H7 (cell line): ENCODE measurements at regions not wholly inside any gene's neighbourhood (a gene's known extent, or its start where the extent isn't known, plus 50 kb on each side); places are given as distances from the start of the nearest gene placed in this dataset.
"Not testable (repeated sequence)": the region's sequence is repeated elsewhere in the genome, so short reads cannot be mapped to it uniquely, and the experiment has no call there.

Experiments used
- DNase-seq: peaks from one replicate; pipeline ENCODE4 v3.0.0; 2012
- H3K27me3 ChIP-seq: 2 replicates; pipeline ENCODE4 v1.6.0; 2011; ENCODE audit warnings: mild to moderate bottlenecking, low read length; ENCODE audit not compliant: control insufficient read depth, insufficient read depth
- H3K36me3 ChIP-seq: replicated peaks from 2 replicates; pipeline ENCODE4 v1.5.1; 2011; ENCODE audit warnings: low read length; ENCODE audit not compliant: control insufficient read depth, insufficient read depth
- H3K4me3 ChIP-seq: 2 replicates; pipeline ENCODE4 v1.5.1; 2011; ENCODE audit warnings: low read depth, mild to moderate bottlenecking, control low read depth, low read length, moderate library complexity; ENCODE audit not compliant: insufficient read depth

DNA sequence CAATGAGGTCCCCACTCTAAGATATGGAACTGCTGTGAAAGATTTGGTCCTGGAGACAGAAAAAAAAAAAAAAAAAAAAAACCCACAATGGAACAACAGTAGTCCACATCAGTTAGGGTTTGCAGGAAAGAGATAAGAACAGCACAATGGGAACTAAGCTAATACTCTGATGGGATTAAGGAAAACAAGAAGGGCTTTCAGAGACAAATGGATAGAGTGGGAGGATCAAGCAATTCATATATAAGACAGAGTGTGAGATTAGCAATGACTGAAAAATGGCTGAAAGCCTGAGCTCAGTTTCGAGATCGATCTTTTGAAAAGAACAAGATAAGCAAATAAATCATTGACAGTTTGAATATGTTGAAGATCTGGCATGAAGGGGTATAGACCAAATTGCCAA lies 188.4 kb upstream of the TRPC5 start:
- Histone ChIP-seq H3K36me3 (no peaks in the 10 kb centered on the region), H3K4me3 (no peak overlapping the region), H3K27me3 (no peaks in the 10 kb centered on the region)
- no peak for DNase-seq

DNA sequence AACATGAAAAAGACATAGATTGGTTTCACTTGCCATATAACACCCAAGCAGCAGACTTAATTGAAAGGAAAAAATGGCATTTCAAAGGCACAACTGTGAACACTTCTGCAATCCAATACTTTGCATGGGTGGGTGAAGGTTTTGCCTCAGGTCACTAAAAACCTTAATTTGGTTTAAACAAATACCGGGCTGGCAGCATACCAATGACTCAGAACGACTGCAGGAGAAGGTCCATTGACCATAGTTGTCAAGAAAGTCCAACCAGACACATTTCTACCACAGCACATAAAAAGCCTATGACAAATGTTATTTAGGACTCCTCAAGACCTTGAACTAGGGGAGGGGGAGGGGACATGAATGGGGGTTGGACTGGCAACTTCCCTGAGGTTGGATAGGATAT lies 183.6 kb upstream of the TRPC5 start:
- Histone ChIP-seq H3K4me3 (no peak overlapping the region), H3K27me3 (no peaks in the 10 kb centered on the region), H3K36me3 (no peaks in the 10 kb centered on the region)
- DNase-seq = no peak

DNA sequence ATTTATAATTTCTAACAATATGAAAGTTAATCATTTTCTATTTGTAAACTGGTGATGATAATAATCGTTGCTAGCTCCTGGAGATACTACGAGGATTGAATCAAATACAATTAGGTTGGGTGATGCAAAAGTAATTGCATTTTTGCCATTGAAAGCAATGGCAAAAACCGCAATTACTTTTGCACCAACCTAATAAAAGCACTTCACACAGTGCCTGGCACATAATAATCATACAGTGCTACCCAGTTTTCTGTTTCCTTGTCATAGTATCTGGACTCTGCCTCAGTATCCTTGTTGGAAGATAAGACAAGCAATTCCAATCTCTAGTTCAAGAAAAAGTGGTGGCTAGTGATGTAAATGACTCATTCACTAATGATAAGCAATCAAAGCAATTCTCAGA lies 176.8 kb upstream of the TRPC5 start:
- no peaks in the 10 kb centered on the region for H3K36me3 ChIP-seq
- no peaks in the 10 kb centered on the region for H3K27me3 ChIP-seq
- DNase-seq = no peak
- H3K4me3 ChIP-seq = no peak overlapping the region

DNA sequence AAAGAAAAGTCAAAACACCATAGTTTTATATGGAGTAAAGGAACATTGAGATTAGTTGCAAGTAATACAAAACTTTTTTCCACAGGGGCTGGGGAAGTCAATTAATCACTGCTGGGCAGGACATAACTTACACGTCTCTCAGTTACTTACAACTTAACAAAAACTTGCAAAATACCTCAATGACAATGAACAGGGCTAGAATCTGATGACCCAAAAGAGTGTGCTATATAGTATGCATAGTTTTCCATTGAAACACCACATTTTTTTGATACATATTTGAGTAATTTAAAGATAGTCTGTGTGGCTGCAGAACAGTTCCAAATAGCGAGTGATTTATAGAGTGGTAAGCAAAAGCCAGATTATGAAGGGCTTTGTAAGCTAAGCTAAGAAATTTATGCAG lies 172.3 kb upstream of the TRPC5 start:
- no peaks in the 10 kb centered on the region for H3K27me3 ChIP-seq
- DNase-seq = no peak
- H3K4me3 ChIP-seq = no peak overlapping the region
- H3K36me3 ChIP-seq = no peaks in the 10 kb centered on the region

DNA sequence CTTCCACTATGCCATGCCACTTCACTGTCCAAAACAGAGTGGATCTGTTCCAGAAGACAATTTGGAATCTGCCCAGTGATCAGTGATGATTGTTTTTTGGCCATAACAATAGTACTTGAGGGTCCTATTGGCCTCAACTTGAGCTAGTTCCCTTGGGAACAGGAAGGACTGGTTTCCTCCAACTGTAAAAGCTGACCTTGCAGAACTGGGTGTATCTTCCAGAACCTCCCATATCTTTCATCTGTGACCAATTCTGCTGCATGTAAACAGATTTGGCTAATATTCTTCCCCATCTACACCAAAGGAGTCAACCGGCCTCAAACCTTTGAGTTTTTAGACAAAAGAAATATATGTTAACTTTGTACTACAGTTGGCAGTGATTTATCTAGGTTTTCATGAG lies 165.1 kb upstream of the TRPC5 start:
- Histone ChIP-seq H3K27me3 (no peaks in the 10 kb centered on the region), H3K4me3 (no peak overlapping the region), H3K36me3 (no peaks in the 10 kb centered on the region)
- DNase-seq = no peak

DNA sequence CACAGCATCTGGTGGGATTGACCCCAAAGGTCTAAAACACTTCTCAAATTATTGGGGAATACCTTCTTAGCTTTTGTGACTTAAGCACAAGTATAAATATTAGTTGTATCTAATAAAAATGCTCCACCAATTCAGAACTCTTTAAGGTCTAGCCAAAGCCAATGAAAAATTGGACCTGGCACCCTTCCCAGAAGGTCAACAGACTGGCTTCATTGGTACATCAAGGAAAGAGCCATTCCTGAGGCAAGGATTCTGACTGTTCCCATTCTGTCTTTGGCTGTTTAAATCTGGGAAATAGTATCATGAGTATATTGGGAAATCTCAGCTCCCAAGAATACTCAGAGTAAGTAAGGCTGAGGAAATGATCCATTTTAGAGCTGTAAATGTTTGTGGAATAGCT lies 153.0 kb upstream of the TRPC5 start:
- H3K4me3 ChIP-seq = no peak overlapping the region
- no peaks in the 10 kb centered on the region for H3K27me3 ChIP-seq
- no peaks in the 10 kb centered on the region for H3K36me3 ChIP-seq
- no peak for DNase-seq

DNA sequence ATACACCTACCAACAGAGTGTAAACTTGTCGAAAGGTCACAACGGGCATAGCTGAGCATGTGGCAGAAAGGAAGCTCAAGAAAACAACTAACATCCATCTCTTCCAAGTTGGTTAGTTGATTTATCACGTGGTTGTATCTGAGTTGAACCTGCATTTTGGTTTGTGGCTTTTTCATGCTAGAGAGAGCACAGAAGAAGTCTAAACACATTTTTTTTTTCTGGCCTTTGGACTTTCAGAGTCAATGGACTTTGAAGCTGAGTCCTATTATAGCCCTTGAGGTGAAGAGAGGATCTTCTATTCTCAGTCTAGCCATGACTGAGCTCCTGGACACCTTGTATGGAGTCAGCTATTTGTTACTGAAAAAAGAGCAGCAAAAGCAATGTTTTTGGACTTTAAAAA lies 150.6 kb upstream of the TRPC5 start:
- DNase-seq = no peak
- H3K27me3 ChIP-seq = no peaks in the 10 kb centered on the region
- H3K36me3 ChIP-seq = no peaks in the 10 kb centered on the region
- no peak overlapping the region for H3K4me3 ChIP-seq

DNA sequence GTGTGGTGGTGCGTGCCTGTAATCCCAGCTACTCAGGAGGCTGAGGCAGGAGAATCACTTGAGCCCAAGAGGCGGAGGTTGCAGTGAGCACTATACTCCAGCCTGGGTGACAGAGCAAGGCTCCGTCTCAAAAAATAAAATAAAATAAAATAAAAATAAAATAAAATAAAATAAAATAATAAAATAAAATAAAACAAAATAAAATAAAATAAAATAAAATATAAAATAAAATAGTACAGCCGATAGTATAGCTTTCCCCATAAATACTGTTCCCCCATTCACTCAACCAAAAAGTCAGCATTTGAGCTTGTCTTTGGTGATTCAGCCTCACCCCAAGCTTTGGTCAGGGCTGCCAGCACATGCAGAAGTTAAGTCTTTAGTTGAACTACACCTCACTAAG lies 144.2 kb upstream of the TRPC5 start:
- DNase-seq, H3K36me3 ChIP-seq, H3K4me3 ChIP-seq, H3K27me3 ChIP-seq: not testable (repeated sequence)

DNA sequence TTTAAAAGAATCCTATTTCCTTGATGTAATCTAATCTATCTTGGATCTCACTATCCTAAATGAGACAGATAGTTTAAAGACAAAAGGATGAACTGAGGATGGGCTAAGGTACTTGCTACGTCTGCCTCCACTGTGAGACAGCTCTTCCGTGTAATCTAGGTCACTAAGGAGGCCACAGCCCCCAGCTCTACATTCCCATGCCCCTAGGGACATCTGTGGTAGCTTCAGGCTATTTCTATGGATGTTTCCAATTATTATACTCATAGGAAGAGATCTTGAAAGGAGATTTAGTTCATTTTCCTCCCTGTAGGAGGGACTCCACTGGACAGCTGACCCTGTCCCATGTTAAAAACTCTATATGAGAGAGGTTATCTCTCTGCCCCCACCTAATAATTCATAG lies 140.8 kb upstream of the TRPC5 start:
- Histone ChIP-seq H3K36me3 (no peaks in the 10 kb centered on the region), H3K4me3 (no peak overlapping the region), H3K27me3 (no peaks in the 10 kb centered on the region)
- no peak for DNase-seq

DNA sequence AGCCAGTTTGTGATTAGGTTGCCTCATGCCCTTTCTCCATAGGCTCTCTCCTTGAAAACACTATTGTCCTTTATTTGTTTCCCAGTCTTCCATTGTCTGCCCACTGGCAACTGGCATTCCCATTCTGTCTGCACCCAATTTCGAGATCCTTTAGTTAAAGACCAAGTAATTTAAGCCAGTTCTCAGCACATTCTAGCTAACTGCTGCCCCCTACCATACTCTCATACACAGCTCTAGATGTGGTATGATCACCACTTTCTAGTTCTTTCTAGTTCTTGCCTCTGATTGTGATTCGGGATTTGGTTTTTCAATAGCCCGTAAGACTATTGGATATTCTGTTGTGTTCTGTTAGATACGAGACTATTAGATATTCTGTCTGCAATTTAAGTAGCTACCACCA lies 135.8 kb upstream of the TRPC5 start:
- no peaks in the 10 kb centered on the region for H3K27me3 ChIP-seq
- peak; percentile 24 for DNase-seq
- no peak overlapping the region for H3K4me3 ChIP-seq
- no peaks in the 10 kb centered on the region for H3K36me3 ChIP-seq

DNA sequence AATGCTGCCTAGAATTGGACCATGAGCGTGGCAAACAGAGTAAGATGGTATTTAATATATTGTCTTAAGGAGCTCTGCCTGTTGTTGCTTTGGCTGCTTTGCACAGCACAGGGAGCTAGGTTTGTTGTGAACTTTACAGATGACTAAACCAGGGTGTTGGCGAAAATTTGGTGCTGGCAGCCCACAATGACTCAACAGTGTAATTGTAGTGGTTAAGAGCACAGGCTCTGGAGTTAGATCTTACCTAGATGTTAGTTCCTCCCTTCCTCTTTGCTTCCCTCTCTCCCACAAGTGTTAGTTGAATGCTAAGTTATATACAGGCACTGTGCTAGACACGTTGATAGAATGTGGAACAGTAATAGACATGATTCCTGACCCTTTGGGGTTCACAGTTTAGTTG lies 128.9 kb upstream of the TRPC5 start:
- Histone ChIP-seq H3K27me3 (no peaks in the 10 kb centered on the region), H3K4me3 (no peak overlapping the region), H3K36me3 (no peaks in the 10 kb centered on the region)
- DNase-seq = no peak

DNA sequence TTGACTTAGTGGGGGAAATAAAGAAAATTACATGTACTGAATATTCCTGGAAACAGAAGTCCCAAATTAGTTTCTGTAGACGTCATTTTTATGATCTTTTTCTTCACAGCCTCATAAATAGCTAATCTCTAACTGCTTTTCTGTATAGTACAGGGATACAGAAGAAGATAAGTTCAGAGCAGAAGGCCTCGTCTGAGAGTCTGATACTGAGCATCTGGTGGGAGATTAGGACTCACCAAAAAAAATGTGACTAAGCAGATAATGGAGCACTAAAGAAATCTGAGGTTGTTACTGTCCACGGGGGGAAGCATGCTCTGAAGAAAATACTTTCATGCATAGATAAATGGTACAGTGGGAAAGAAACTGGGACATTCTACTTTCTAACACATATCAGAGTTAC lies 115.3 kb upstream of the TRPC5 start:
- Histone ChIP-seq H3K27me3 (no peaks in the 10 kb centered on the region), H3K4me3 (no peak overlapping the region), H3K36me3 (no peaks in the 10 kb centered on the region)
- DNase-seq = no peak

DNA sequence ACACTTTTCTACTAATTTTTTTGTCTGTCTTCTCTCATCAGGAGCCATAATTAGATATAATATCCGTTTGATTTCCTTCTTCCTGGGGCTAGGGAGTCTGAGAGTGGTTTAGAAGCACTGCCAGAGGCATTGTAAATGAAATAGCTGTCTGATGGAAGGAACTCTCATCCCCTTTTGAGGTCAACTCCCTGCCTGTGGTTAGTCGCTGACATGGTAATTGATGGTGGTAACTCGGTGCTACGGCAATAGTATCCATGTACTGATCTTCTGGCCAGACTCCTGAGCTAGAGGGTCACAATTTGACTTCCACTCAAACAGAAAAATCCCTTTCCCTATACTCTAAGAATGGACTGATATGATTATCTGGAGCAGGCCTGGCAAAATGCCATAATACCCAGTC lies 108.1 kb upstream of the TRPC5 start:
- H3K36me3 ChIP-seq = no peaks in the 10 kb centered on the region
- H3K27me3 ChIP-seq = no peaks in the 10 kb centered on the region
- no peak for DNase-seq
- no peak overlapping the region for H3K4me3 ChIP-seq

DNA sequence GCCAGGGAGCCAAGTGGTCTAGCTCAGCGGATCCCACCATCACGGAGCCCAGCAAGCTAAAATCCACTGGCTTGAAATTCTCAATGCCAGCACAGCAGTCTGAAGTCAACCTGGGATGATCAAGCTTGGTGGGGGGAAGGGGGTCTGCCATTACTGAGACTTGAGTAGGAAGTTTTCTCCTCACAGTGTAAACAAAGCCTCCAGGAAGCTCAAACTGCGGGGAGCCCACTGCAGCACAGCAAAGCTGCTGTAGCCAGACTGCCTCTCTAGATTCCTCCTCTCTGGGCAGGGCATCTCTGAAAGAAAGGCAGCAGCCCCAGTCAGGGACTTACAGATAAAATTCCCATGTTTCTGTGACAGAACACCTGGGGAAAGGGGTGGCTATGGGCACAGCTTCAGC lies 98.8 kb upstream of the TRPC5 start:
- not testable (repeated sequence) for H3K27me3 ChIP-seq, DNase-seq, H3K4me3 ChIP-seq, H3K36me3 ChIP-seq

DNA sequence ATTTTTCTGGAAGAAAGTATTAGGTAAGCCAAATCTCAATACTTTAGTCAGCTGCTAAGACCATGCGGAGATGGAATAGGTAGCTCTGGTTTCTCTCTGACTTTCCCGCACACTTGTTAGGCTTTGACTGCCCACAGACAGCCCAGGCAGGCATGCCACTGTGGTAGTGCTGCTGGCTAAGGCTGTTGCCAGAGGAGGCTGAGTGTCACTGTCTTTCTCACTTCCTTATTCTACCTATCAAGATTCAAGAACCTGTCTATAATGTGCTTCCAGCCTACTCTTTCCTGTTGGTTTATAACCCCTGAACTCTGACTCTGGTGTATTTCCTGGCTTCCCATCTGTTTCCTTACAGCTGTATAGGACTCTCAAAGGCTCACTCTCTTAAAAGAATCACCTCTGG lies 81.8 kb upstream of the TRPC5 start:
- DNase-seq = no peak
- no peaks in the 10 kb centered on the region for H3K27me3 ChIP-seq
- H3K36me3 ChIP-seq = no peaks in the 10 kb centered on the region
- H3K4me3 ChIP-seq = no peak overlapping the region

DNA sequence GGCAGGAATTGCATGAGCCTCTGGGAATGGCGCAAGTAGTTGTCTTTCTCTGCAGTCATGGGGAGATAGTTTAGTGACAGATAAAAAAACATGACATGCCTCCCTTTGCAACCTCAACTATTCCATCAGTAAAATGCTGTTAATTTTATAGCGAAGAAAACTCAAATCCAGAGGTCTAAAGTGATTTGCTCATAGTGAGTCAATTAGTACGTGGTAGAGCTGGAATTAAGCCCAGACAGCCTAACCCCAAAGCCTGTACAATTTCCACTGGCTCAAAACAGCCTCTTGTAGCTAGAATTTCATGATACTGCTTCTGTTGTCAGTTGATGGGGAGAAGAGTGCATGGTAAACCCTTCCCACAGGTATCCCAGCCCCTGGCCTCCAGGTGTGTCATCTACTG lies 81.3 kb upstream of the TRPC5 start:
- DNase-seq = no peak
- H3K27me3 ChIP-seq = no peaks in the 10 kb centered on the region
- no peak overlapping the region for H3K4me3 ChIP-seq
- H3K36me3 ChIP-seq = no peaks in the 10 kb centered on the region
